Peyer's patch (tissue), 4 donors: ENCODE measurements at regions not wholly inside any gene's neighbourhood (a gene's known extent, or its start where the extent isn't known, plus 50 kb on each side); places are given as distances from the start of the nearest gene placed in this dataset.

Experiments used
- DNase-seq, 3 donors: peaks; one replicate each; pipeline ENCODE4 v3.0.0-alpha.2; 2017 to 2019
- H3K27ac ChIP-seq, 4 donors: fragments of 200-600 bp; sonication (generic); one replicate each; pipeline ENCODE4 v1.5.1; 2016 to 2019
- H3K27me3 ChIP-seq, 2 donors: fragments of 200-600 bp; sonication (generic); one replicate each; pipeline ENCODE4 v1.5.1; 2019
- H3K36me3 ChIP-seq, 3 donors: fragments of 200-600 bp; sonication (generic); one replicate each; pipeline ENCODE4 v1.5.1; 2016 to 2019
- H3K4me1 ChIP-seq, 4 donors: fragments of 200-600 bp; sonication (generic); one replicate each; pipeline ENCODE4 v1.5.1; 2016 to 2019
- H3K4me3 ChIP-seq, 4 donors: fragments of 200-600 bp; sonication (generic); 1 replicate in 3 of 4; 2 replicates in 1 of 4; pipeline ENCODE4 v1.5.1; 2016 to 2019; ENCODE audit warnings: mild to moderate bottlenecking in 1 of 4
- H3K9me3 ChIP-seq, 4 donors: fragments of 200-600 bp; sonication (generic); one replicate each; pipeline ENCODE4 v1.5.1; 2016 to 2019; ENCODE audit warnings: mild to moderate bottlenecking in 1 of 4
- POLR2A ChIP-seq, 2 donors: fragments of 450-650 bp; IDR thresholded peaks; one replicate each; pipeline ENCODE4 v1.5.1; 2017; ENCODE audit warnings: antibody characterized with exemption in 2 of 2, mild to moderate bottlenecking in 2 of 2, moderate library complexity in 2 of 2
- TF ChIP-seq, protein P1 (sequence below), 6 experiments: fragments of 450-650 bp in 4 of 6; fragments of 200-600 bp in 2 of 6; sonication (generic) in 1 of 6; IDR thresholded peaks; one replicate each; pipeline ENCODE4 v1.5.1; 2017 to 2019; ENCODE audit warnings: antibody characterized with exemption in 6 of 6, mild to moderate bottlenecking in 3 of 6, moderate library complexity in 1 of 6

DNA sequence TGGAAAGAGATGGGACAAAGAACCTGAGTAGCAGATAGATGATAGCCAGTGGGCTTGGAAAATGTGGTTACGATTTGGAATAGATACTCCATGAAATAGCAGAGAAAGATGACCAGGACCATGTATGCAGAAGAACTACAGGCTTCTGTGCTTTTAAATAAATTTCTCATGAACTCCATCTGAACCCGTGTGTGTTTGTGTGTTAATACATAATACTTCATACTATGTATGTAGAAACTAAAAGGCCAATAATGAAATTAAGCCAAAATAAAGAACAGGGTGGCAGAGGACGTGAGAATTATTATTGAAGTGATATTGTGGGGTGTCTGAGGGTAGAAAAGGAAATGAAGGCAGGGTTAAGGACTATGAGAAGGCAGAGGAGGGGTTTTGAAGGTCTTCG lies 385.1 kb upstream of the RPS23 start:
- DNase-seq: no peak
- Histone ChIP-seq H3K4me1 (no peaks in the 10 kb centered on the region), H3K27me3 (no peaks in the 10 kb centered on the region), H3K27ac (no peak overlapping the region), H3K9me3 (no peaks in the 10 kb centered on the region), H3K36me3 (no peaks in the 10 kb centered on the region), H3K4me3 (no peak overlapping the region)
- TF ChIP-seq, protein P1, sequence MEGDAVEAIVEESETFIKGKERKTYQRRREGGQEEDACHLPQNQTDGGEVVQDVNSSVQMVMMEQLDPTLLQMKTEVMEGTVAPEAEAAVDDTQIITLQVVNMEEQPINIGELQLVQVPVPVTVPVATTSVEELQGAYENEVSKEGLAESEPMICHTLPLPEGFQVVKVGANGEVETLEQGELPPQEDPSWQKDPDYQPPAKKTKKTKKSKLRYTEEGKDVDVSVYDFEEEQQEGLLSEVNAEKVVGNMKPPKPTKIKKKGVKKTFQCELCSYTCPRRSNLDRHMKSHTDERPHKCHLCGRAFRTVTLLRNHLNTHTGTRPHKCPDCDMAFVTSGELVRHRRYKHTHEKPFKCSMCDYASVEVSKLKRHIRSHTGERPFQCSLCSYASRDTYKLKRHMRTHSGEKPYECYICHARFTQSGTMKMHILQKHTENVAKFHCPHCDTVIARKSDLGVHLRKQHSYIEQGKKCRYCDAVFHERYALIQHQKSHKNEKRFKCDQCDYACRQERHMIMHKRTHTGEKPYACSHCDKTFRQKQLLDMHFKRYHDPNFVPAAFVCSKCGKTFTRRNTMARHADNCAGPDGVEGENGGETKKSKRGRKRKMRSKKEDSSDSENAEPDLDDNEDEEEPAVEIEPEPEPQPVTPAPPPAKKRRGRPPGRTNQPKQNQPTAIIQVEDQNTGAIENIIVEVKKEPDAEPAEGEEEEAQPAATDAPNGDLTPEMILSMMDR (IDR thresholded peaks at IDR 0.05): no peak
- TF ChIP-seq POLR2A (IDR thresholded peaks at IDR 0.05): no peak

DNA sequence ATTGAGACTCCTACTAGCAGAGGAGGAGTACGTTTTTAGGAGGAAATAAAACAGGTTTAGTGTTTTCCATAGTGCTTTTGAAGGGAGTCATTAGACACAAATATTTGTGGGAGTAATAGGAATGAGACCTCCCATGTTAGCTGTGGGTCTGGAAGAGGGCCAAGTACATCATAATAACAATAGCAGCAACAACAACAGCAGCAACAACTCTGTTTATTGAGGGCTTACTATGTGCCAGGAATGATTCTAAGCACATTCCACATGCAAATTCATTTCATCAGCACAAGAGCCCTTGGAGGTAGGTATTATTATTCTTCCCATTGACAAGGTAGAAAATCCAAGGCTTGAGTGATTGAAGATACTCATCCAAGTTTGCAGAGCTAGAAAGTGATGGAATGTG lies 384.2 kb upstream of the RPS23 start:
- TF ChIP-seq, protein P1 (IDR thresholded peaks at IDR 0.05): no peak
- no peak for TF ChIP-seq POLR2A (IDR thresholded peaks at IDR 0.05)
- DNase-seq: no peak
- H3K4me1 ChIP-seq: no peaks in the 10 kb centered on the region
- H3K27me3 ChIP-seq: no peaks in the 10 kb centered on the region
- H3K4me3 ChIP-seq: no peak overlapping the region
- H3K27ac ChIP-seq: no peak overlapping the region
- H3K36me3 ChIP-seq: no peaks in the 10 kb centered on the region
- no peaks in the 10 kb centered on the region for H3K9me3 ChIP-seq

DNA sequence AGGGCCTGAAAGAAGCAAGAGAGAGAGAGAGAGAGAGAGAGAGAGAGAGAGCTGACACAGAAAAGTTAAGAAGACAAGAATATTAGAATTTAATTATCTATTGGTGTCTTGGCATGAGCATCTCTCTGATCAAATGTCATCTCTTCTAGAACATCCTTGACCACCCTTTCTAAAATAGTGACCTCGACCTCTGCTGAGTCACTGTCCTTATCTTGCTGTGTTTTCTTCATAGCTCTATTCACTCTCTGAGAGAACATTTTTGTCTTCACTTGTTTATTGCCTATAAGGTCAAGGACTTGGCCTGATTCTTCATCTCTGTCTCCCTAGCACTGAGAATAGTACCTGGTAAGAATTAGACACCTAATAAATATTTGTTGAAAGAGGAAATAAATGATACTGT lies 383.8 kb upstream of the RPS23 start:
- no peak for DNase-seq
- TF ChIP-seq, protein P1 (IDR thresholded peaks at IDR 0.05): no peak
- TF ChIP-seq POLR2A (IDR thresholded peaks at IDR 0.05): no peak
- Histone ChIP-seq H3K36me3 (no peaks in the 10 kb centered on the region), H3K4me1 (no peaks in the 10 kb centered on the region), H3K27ac (no peak overlapping the region), H3K4me3 (no peak overlapping the region), H3K27me3 (no peaks in the 10 kb centered on the region), H3K9me3 (no peaks in the 10 kb centered on the region)

DNA sequence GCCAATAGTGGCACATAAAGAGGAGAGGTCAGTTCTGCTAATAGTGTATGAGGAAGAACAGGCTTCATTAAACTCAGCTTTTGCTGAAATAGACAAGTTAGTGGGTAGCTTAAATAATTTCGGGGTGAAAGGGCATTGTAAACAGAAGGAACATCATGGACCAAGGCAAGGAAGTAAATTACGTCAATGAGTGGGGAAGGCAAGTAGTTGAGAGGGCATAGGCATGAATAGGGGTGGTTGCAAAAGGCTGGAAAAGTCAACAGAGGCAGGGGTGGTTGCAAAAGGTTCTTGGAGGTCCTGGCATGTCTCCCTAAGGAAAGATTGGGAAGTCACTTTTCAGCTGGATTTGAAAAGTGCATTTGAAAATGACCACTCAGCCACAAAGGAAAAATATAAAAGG lies 383.3 kb upstream of the RPS23 start:
- no peaks in the 10 kb centered on the region for H3K4me1 ChIP-seq
- H3K36me3 ChIP-seq: no peaks in the 10 kb centered on the region
- DNase-seq: no peak
- no peaks in the 10 kb centered on the region for H3K27me3 ChIP-seq
- H3K27ac ChIP-seq: no peak overlapping the region
- H3K9me3 ChIP-seq: no peaks in the 10 kb centered on the region
- TF ChIP-seq, protein P1 (IDR thresholded peaks at IDR 0.05): no peak
- TF ChIP-seq POLR2A (IDR thresholded peaks at IDR 0.05): no peak
- no peak overlapping the region for H3K4me3 ChIP-seq

DNA sequence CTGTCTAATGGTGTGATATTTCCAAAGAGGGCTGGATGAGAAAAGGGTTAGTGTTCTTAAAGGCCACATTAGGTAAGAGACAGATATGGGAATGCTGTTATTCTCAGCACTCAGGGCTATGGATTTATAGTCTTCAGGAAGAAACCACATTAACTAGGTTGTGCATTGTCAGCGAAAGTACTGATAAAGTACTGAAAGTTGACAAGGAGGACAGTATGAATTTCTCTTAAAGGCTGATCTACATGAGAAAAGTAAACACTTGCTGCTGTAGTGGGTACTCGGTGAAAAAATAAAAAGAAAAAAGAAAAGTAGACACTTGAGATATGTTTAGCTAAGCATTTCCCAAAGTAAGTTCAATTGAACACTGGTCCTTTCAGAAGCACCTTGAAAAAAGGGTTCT lies 381.0 kb upstream of the RPS23 start:
- no peaks in the 10 kb centered on the region for H3K36me3 ChIP-seq
- H3K4me3 ChIP-seq: no peak overlapping the region
- H3K9me3 ChIP-seq: no peaks in the 10 kb centered on the region
- H3K27ac ChIP-seq: no peak overlapping the region
- no peaks in the 10 kb centered on the region for H3K4me1 ChIP-seq
- no peaks in the 10 kb centered on the region for H3K27me3 ChIP-seq
- DNase-seq: no peak
- no peak for TF ChIP-seq POLR2A (IDR thresholded peaks at IDR 0.05)
- TF ChIP-seq, protein P1 (IDR thresholded peaks at IDR 0.05): no peak

DNA sequence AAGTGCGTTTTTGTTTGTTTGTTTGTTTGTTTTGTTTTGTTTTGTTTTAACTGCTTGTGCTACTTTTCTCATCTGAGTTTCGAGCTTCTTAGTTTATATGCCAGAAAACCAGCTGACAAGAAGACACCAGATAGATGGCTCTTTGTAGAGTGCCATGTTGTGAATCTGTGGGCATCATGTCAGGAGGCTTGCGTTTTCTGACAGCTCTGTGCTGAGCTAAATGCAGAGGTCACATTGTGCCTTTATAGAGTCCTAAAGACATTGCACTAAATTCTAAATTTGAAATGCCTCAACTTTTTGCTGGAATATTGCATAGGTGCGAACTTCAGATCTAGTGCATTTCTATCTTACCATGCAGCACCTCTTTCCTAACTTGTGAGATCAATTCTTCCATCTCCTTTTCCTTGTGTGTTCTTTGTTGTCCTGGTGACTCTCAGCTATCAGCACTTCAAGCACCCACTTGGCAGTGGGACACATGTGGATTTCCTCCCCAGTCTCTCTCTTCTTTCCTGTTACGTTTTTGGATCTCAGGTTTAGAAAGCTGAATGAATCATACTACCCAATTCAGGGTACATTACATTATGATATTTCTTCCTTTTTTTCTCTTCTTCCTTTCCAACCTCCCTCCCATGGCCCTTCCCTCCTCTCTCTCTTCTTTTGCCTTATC lies 379.0 kb upstream of the RPS23 start:
- Histone ChIP-seq H3K27me3 (no peaks in the 10 kb centered on the region), H3K36me3 (no peaks in the 10 kb centered on the region), H3K4me1 (no peaks in the 10 kb centered on the region), H3K4me3 (no peak overlapping the region), H3K27ac (no peak overlapping the region), H3K9me3 (no peaks in the 10 kb centered on the region)
- no peak for TF ChIP-seq POLR2A (IDR thresholded peaks at IDR 0.05)
- TF ChIP-seq, protein P1 (IDR thresholded peaks at IDR 0.05): no peak
- no peak for DNase-seq
